SK-N-MC (cell line): ENCODE measurements at regions not wholly inside any gene's neighbourhood (a gene's known extent, or its start where the extent isn't known, plus 50 kb on each side); places are given as distances from the start of the nearest gene placed in this dataset.

ENCODE experiments used
- DNase-seq: peaks from one replicate; pipeline ENCODE4 v3.0.0-alpha.2; 2011; ENCODE audit warnings: low read depth, low spot score
- H3K27ac ChIP-seq: fragments of 200-600 bp; sonication (generic); 2 replicates; pipeline ENCODE4 v1.5.1; 2016; ENCODE audit warnings: mixed run types
- H3K36me3 ChIP-seq: fragments of 200-600 bp; sonication (generic); 2 replicates; pipeline ENCODE4 v1.6.1; 2017; ENCODE audit warnings: antibody characterized with exemption, low read length, mixed read lengths; ENCODE audit not compliant: insufficient read depth
- H3K4me3 ChIP-seq: fragments of 200-600 bp; sonication (generic); 2 replicates; pipeline ENCODE4 v1.5.1; 2016
- H3K9ac ChIP-seq: fragments of 200-600 bp; sonication (generic); 2 replicates; pipeline ENCODE4 v1.8.0; 2017; ENCODE audit warnings: mixed run types, mixed read lengths; ENCODE audit not compliant: insufficient read length
- H3K9me3 ChIP-seq: fragments of 200-600 bp; sonication (generic); 2 replicates; pipeline ENCODE4 v1.6.1; 2017; ENCODE audit warnings: low read depth, mild to moderate bottlenecking, antibody characterized with exemption, low read length, moderate library complexity, mixed read lengths
- EZH2 ChIP-seq: fragments of 200-600 bp; sonication (generic); IDR thresholded peaks from one replicate; pipeline ENCODE4 v1.6.1; 2017; ENCODE audit warnings: antibody characterized with exemption
- FOXP2 ChIP-seq: optimal IDR thresholded peaks from 2 replicates; pipeline ENCODE3; 2011; ENCODE audit warnings: mild to moderate bottlenecking, moderate library complexity; ENCODE audit not compliant: insufficient read depth; ENCODE audit errors: extremely low read length, control extremely low read depth
- POLR2AphosphoS5 ChIP-seq: IDR thresholded peaks from 2 replicates; pipeline ENCODE4 v1.6.1; 2012; ENCODE audit warnings: mild to moderate bottlenecking, low read depth, low read length, borderline replicate concordance

- no peak for DNase-seq
- Histone ChIP-seq H3K36me3 (no peaks in the 10 kb centered on the region), H3K4me3 (no peak overlapping the region), H3K9ac (no peak overlapping the region), H3K27ac (no peak overlapping the region), H3K9me3 (no peaks in the 10 kb centered on the region)
- TF ChIP-seq POLR2AphosphoS5 (no peak), FOXP2 (no peak), EZH2 (no peak)
Observed at GRCh38 chr18:67123901-67124300, 392.6 kb downstream of the DSEL start.

- TF ChIP-seq EZH2 (no peak), POLR2AphosphoS5 (no peak), FOXP2 (no peak)
- no peak overlapping the region for H3K4me3 ChIP-seq
- H3K9ac ChIP-seq = no peak overlapping the region
- no peak overlapping the region for H3K27ac ChIP-seq
- no peaks in the 10 kb centered on the region for H3K9me3 ChIP-seq
- no peaks in the 10 kb centered on the region for H3K36me3 ChIP-seq
- DNase-seq = no peak
Observed at GRCh38 chr18:67117804-67118203, 398.7 kb downstream of the DSEL start.

- DNase-seq = no peak
- Histone ChIP-seq H3K36me3 (no peaks in the 10 kb centered on the region), H3K9me3 (no peaks in the 10 kb centered on the region), H3K4me3 (no peak overlapping the region), H3K9ac (no peak overlapping the region), H3K27ac (no peak overlapping the region)
- TF ChIP-seq FOXP2 = no peak
- TF ChIP-seq POLR2AphosphoS5 = no peak
- no peak for TF ChIP-seq EZH2
Observed at GRCh38 chr18:67109535-67109934, 407.0 kb downstream of the DSEL start.

- H3K9ac ChIP-seq = no peak overlapping the region
- TF ChIP-seq FOXP2 (no peak), POLR2AphosphoS5 (no peak), EZH2 (no peak)
- H3K36me3 ChIP-seq = no peaks in the 10 kb centered on the region
- H3K27ac ChIP-seq = no peak overlapping the region
- no peaks in the 10 kb centered on the region for H3K9me3 ChIP-seq
- H3K4me3 ChIP-seq = no peak overlapping the region
- no peak for DNase-seq
Observed at GRCh38 chr18:67108894-67109293, 407.6 kb downstream of the DSEL start.

GRCh38 chr18:67104700-67105284 lies 411.7 kb downstream of the DSEL start:
- peak; percentile 18 for DNase-seq
- TF ChIP-seq EZH2 (no peak), FOXP2 (no peak), POLR2AphosphoS5 (no peak)
- no peaks in the 10 kb centered on the region for H3K36me3 ChIP-seq
- H3K4me3 ChIP-seq = no peak overlapping the region
- no peaks in the 10 kb centered on the region for H3K9me3 ChIP-seq
- H3K27ac ChIP-seq = no peak overlapping the region
- no peak overlapping the region for H3K9ac ChIP-seq

- Histone ChIP-seq H3K9ac (no peak overlapping the region), H3K9me3 (no peaks in the 10 kb centered on the region), H3K4me3 (no peak overlapping the region), H3K27ac (no peak overlapping the region), H3K36me3 (no peaks in the 10 kb centered on the region)
- TF ChIP-seq FOXP2 (no peak), EZH2 (no peak), POLR2AphosphoS5 (no peak)
- DNase-seq = no peak
Observed at GRCh38 chr18:67094123-67094522, 422.4 kb downstream of the DSEL start.

- no peak for DNase-seq
Observed at GRCh38 chr18:67092141-67092540, 424.4 kb downstream of the DSEL start.

GRCh38 chr18:67081482-67082211 lies 434.9 kb downstream of the DSEL start:
- Histone ChIP-seq H3K27ac (no peak overlapping the region), H3K4me3 (no peak overlapping the region), H3K9me3 (no peaks in the 10 kb centered on the region), H3K36me3 (no peaks in the 10 kb centered on the region), H3K9ac (no peak overlapping the region)
- DNase-seq = no peak
- TF ChIP-seq FOXP2 (no peak), EZH2 (no peak), POLR2AphosphoS5 (no peak)

More at GRCh38 chr18:67092141-67092540, 424.4 kb downstream of the DSEL start:
- Histone ChIP-seq H3K9me3 (no peaks in the 10 kb centered on the region), H3K36me3 (no peaks in the 10 kb centered on the region), H3K27ac (no peak overlapping the region), H3K4me3 (no peak overlapping the region), H3K9ac (no peak overlapping the region)
- no peak for TF ChIP-seq EZH2
- no peak for TF ChIP-seq FOXP2
- TF ChIP-seq POLR2AphosphoS5 = no peak

GRCh38 chr18:67080601-67081000 lies 435.9 kb downstream of the DSEL start:
- no peaks in the 10 kb centered on the region for H3K9me3 ChIP-seq
- TF ChIP-seq EZH2 (no peak), POLR2AphosphoS5 (no peak), FOXP2 (no peak)
- no peak overlapping the region for H3K27ac ChIP-seq
- H3K36me3 ChIP-seq = no peaks in the 10 kb centered on the region
- no peak overlapping the region for H3K9ac ChIP-seq
- no peak for DNase-seq
- H3K4me3 ChIP-seq = no peak overlapping the region
